Ovary (tissue), 7 donors: ENCODE measurements at regions not wholly inside any gene's neighbourhood (a gene's known extent, or its start where the extent isn't known, plus 50 kb on each side); places are given as distances from the start of the nearest gene placed in this dataset.
"Not testable (repeated sequence)": the region's sequence is repeated elsewhere in the genome, so short reads cannot be mapped to it uniquely, and the experiment has no call there.

ENCODE experiments used
- DNase-seq, 5 donors: peaks; one replicate each; pipeline ENCODE4 v3.0.0-alpha.2; 2019 to 2020
- H3K27ac ChIP-seq, 2 donors: fragments of 200-600 bp; one replicate each; pipeline versions ENCODE4 v1.5.1 to v1.8.0; 2019 to 2022
- H3K27me3 ChIP-seq: fragments of 200-600 bp; one replicate; pipeline ENCODE4 v1.8.0; 2022
- H3K36me3 ChIP-seq: fragments of 200-600 bp; sonication (generic); one replicate; pipeline ENCODE4 v1.5.1; 2019
- H3K4me1 ChIP-seq: one replicate; pipeline ENCODE4 v1.8.1; 2013; ENCODE audit warnings: mild to moderate bottlenecking, moderate library complexity; ENCODE audit not compliant: insufficient read depth
- H3K4me3 ChIP-seq: fragments of 200-600 bp; sonication (generic); one replicate; pipeline ENCODE4 v1.5.1; 2017
- H3K9me3 ChIP-seq, 2 donors: fragments of 200-600 bp in 1 of 2; sonication (generic) in 1 of 2; one replicate each; pipeline versions ENCODE4 v1.5.1 to v1.8.1; 2013 to 2019; ENCODE audit warnings: mild to moderate bottlenecking in 1 of 2, moderate library complexity in 1 of 2
- CTCF ChIP-seq, 3 donors: fragments of 450-650 bp in 2 of 3; fragments of 200-600 bp in 1 of 3; IDR thresholded peaks; one replicate each; pipeline versions ENCODE4 v1.5.1 to v1.8.0; 2016 to 2022; ENCODE audit warnings: antibody characterized with exemption in 3 of 3, mild to moderate bottlenecking in 1 of 3
- EP300 ChIP-seq: sonication (generic); formaldehyde crosslinking; IDR thresholded peaks from one replicate; pipeline ENCODE4 v1.6.1; 2017; ENCODE audit warnings: antibody characterized with exemption
- POLR2A ChIP-seq: fragments of 450-650 bp; IDR thresholded peaks from one replicate; pipeline ENCODE4 v1.6.1; 2017; ENCODE audit warnings: antibody characterized with exemption, mild to moderate bottlenecking, moderate library complexity
- WGBS, 3 donors: extraction: QIAGEN DNeasy Blood & Tissue Kit in 1 of 3; methylation state at CpG; one replicate each; pipeline versions ENCODE4 v1.1.5 to v1.1.7; 2013 to 2017; 5-methylcytosine and 5-hydroxymethylcytosine counted together
- intact Hi-C, 4 donors: fragments of 100-400 bp; cut with DNase I; formaldehyde crosslinking; loops; one replicate each; pipeline versions ENCODE4 v1.11.0 to v1.15.1; 2022 to 2023
- donor health status: DM: no; HTN: no; CAD: no; lungs with moderate emphysema.
- donor health status: DM: no; HTN: no; CAD: no.
- donor health status: Bipolar disorder and iron deficiency.
- donor health status: DM: no; HTN: no; CAD: no.
- donor health status: DM: yes; HTN: yes; CAD: no.

GRCh38 chr5:164230341-164230740 is 724.9 kb downstream of the MAT2B start:
- 90 to 94% (median 93%) methylated on average over 1 of the region's 1 CpG for WGBS, 3 donors
- TF ChIP-seq CTCF (IDR thresholded peaks at IDR 0.05) = no peak
- intact Hi-C loops = no loop called here
- Histone ChIP-seq H3K27me3 (no peaks in the 10 kb centered on the region), H3K4me1 (no peaks in the 10 kb centered on the region), H3K36me3 (no peaks in the 10 kb centered on the region), H3K9me3 (no peaks in the 10 kb centered on the region), H3K4me3 (no peak overlapping the region), H3K27ac (no peak overlapping the region)
- DNase-seq = no peak

GRCh38 chr5:164233791-164234190 is 728.4 kb downstream of the MAT2B start:
- Histone ChIP-seq H3K27ac (no peak overlapping the region), H3K27me3 (no peaks in the 10 kb centered on the region), H3K9me3 (no peaks in the 10 kb centered on the region), H3K36me3 (no peaks in the 10 kb centered on the region), H3K4me1 (no peaks in the 10 kb centered on the region), H3K4me3 (no peak overlapping the region)
- intact Hi-C loops = no loop called here
- 9 to 15% (median 10%) methylated on average over 2 of the region's 2 CpGs for WGBS, 3 donors
- TF ChIP-seq CTCF (IDR thresholded peaks at IDR 0.05) = no peak
- no peak for TF ChIP-seq POLR2A
- no peak for TF ChIP-seq EP300
- no peak for DNase-seq

- Histone ChIP-seq H3K4me1 (no peaks in the 10 kb centered on the region), H3K36me3 (no peaks in the 10 kb centered on the region), H3K4me3 (no peak overlapping the region), H3K27ac (no peak overlapping the region), H3K9me3 (no peaks in the 10 kb centered on the region), H3K27me3 (no peaks in the 10 kb centered on the region)
- TF ChIP-seq CTCF (IDR thresholded peaks at IDR 0.05) (no peak), EP300 (no peak), POLR2A (no peak)
- DNase-seq = no peak
- intact Hi-C loops = no loop called here
Measured at GRCh38 chr5:164234321-164234720, 728.9 kb downstream of the MAT2B start.

GRCh38 chr5:164235300-164235891 is 730.0 kb downstream of the MAT2B start:
- no peak for DNase-seq
- TF ChIP-seq EP300 (no peak), POLR2A (no peak), CTCF (IDR thresholded peaks at IDR 0.05) (no peak)
- Histone ChIP-seq H3K27ac (no peak overlapping the region), H3K4me3 (no peak overlapping the region), H3K9me3 (no peaks in the 10 kb centered on the region), H3K4me1 (no peaks in the 10 kb centered on the region), H3K27me3 (no peaks in the 10 kb centered on the region), H3K36me3 (no peaks in the 10 kb centered on the region)
- intact Hi-C loops = no loop called here
- WGBS, 3 donors = 76 to 78% (median 77%) methylated on average over 3 of the region's 3 CpGs

GRCh38 chr5:164237486-164237885 is 732.1 kb downstream of the MAT2B start:
- no peaks in the 10 kb centered on the region for H3K36me3 ChIP-seq
- no peak for DNase-seq
- H3K4me3 ChIP-seq = no peak overlapping the region
- no peaks in the 10 kb centered on the region for H3K4me1 ChIP-seq
- H3K9me3 ChIP-seq = no peaks in the 10 kb centered on the region
- no peaks in the 10 kb centered on the region for H3K27me3 ChIP-seq
- intact Hi-C loops = no loop called here
- H3K27ac ChIP-seq = no peak overlapping the region
- TF ChIP-seq CTCF (IDR thresholded peaks at IDR 0.05) (no peak), EP300 (no peak), POLR2A (no peak)

- H3K4me1 ChIP-seq, intact Hi-C loops, H3K27ac ChIP-seq, H3K9me3 ChIP-seq, DNase-seq, H3K36me3 ChIP-seq, H3K4me3 ChIP-seq, H3K27me3 ChIP-seq: not testable (repeated sequence)
Measured at GRCh38 chr5:164251781-164252180, 746.4 kb downstream of the MAT2B start.
